HCT116 (cell line): ENCODE measurements at regions not wholly inside any gene's neighbourhood (a gene's known extent, or its start where the extent isn't known, plus 50 kb on each side); places are given as distances from the start of the nearest gene placed in this dataset.

Experiments used
- ATAC-seq: fragments of 200-7000 bp; cut with Tn5 transposase; 2 replicates; pipeline ENCODE4 v1.9.1; 2020; ENCODE audit warnings: mild to moderate bottlenecking, moderate library complexity
- BruUV-seq: library from RNA; stranded (reverse); fragments of 400-500 nt; replicated peaks from 2 replicates; lab custom pipeline; 2021; lab: Mats Ljungman, UMichigan
- CTCF ChIA-PET: fragments of 300-600 bp; sonication (Branson Sonifier 250); formaldehyde crosslinking; loops from one replicate; lab custom pipeline; 2021; ENCODE audit warnings: antibody characterized with exemption; lab: Charles Lee
- POLR2A ChIA-PET: fragments of 300-600, 350-600 bp; sonication (Branson Sonifier 250); formaldehyde crosslinking; loops from one replicate; lab custom pipeline; 2021; ENCODE audit warnings: antibody characterized with exemption; lab: Charles Lee
- RAD21 ChIA-PET, 2 experiments: fragments of 300-600 bp; sonication (Branson Sonifier 250); formaldehyde crosslinking; loops; one replicate each; lab custom pipeline; 2023; ENCODE audit warnings: low total read pairs in 2 of 2; ENCODE audit not compliant: uncharacterized antibody in 2 of 2, unreplicated experiment in 2 of 2, low non-redundant PET in 1 of 2; lab: Charles Lee
- DNase-seq: peaks from one replicate; pipeline ENCODE4 v3.0.0-alpha.2; 2010; ENCODE audit warnings: low read depth, low spot score
- H2AFZ ChIP-seq: fragments of 200-600 bp; shearing (Covaris generic), sonication (generic); 2 replicates; pipeline ENCODE4 v1.6.1; 2017; ENCODE audit warnings: low read depth, mixed run types, mixed read lengths, antibody characterized with exemption, low read length; ENCODE audit not compliant: poor library complexity, severe bottlenecking
- H3K27ac ChIP-seq: 2 replicates; pipeline ENCODE4 v1.5.1; 2012; ENCODE audit warnings: low read depth, low read length
- H3K27me3 ChIP-seq: fragments of 200-600 bp; sonication (generic); 2 replicates; pipeline ENCODE4 v1.6.1; 2016; ENCODE audit warnings: mixed run types, low read length, mixed read lengths; ENCODE audit not compliant: insufficient read depth
- H3K36me3 ChIP-seq, 2 experiments: fragments of 200-500 bp in 1 of 2; fragments of 200-600 bp in 1 of 2; sonication (Bioruptor generic) in 1 of 2; sonication (generic) in 1 of 2; 2 replicates each; pipeline versions ENCODE4 v1.5.1 to v1.6.1; 2014 to 2016; ENCODE audit warnings: low read length in 2 of 2, inconsistent platforms in 1 of 2, mixed read lengths in 1 of 2, mixed run types in 1 of 2; ENCODE audit not compliant: insufficient read depth in 2 of 2, control insufficient read depth in 1 of 2
- H3K4me1 ChIP-seq, 2 experiments: fragments of 200-600 bp in 1 of 2; sonication (generic) in 1 of 2; 2 replicates each; pipeline versions ENCODE4 v1.5.1 to v1.6.1; 2012 to 2017; ENCODE audit warnings: low read length in 2 of 2, inconsistent platforms in 1 of 2, mild to moderate bottlenecking in 1 of 2, mixed read lengths in 1 of 2, mixed run types in 1 of 2, moderate library complexity in 1 of 2; ENCODE audit not compliant: insufficient read depth in 2 of 2, control insufficient read depth in 1 of 2
- H3K4me2 ChIP-seq: fragments of 200-600 bp; sonication (generic); 2 replicates; pipeline ENCODE4 v1.6.1; 2017; ENCODE audit warnings: mixed run types, low read length, mixed read lengths
- H3K4me3 ChIP-seq, 2 experiments: fragments of 200-600 bp in 1 of 2; sonication (generic) in 1 of 2; replicated peaks in 1 of 2; 2 replicates each; pipeline ENCODE4 v1.5.1; 2011 to 2016; ENCODE audit warnings: low read length in 2 of 2, control low read depth in 1 of 2, low read depth in 1 of 2, mild to moderate bottlenecking in 1 of 2, mixed read lengths in 1 of 2, mixed run types in 1 of 2
- H3K79me2 ChIP-seq: fragments of 200-600 bp; sonication (generic); 2 replicates; pipeline ENCODE4 v1.6.1; 2017; ENCODE audit warnings: mild to moderate bottlenecking, mixed run types, low read length, moderate library complexity, mixed read lengths; ENCODE audit not compliant: insufficient read depth
- H3K9ac ChIP-seq: fragments of 200-600 bp; sonication (generic); 2 replicates; pipeline ENCODE4 v1.6.1; 2016; ENCODE audit warnings: low read length, mixed read lengths
- H3K9me2 ChIP-seq: fragments of 200-600 bp; sonication (generic), shearing (Covaris generic); 2 replicates; pipeline ENCODE4 v1.6.1; 2017; ENCODE audit warnings: mixed run types, mild to moderate bottlenecking, moderate library complexity; ENCODE audit not compliant: insufficient read depth
- H3K9me3 ChIP-seq, 2 experiments: fragments of 200-500 bp in 1 of 2; fragments of 200-600 bp in 1 of 2; sonication (Bioruptor generic) in 1 of 2; sonication (generic) in 1 of 2; 2 replicates each; pipeline ENCODE4 v1.6.1; 2014 to 2017; ENCODE audit warnings: low read length in 2 of 2, mixed read lengths in 2 of 2, inconsistent platforms in 1 of 2, low read depth in 1 of 2, mild to moderate bottlenecking in 1 of 2, mixed run types in 1 of 2, moderate library complexity in 1 of 2; ENCODE audit not compliant: control insufficient read depth in 1 of 2, insufficient read depth in 1 of 2
- H4K20me1 ChIP-seq: fragments of 200-600 bp; sonication (generic), shearing (Covaris generic); 2 replicates; pipeline ENCODE4 v1.6.1; 2017; ENCODE audit warnings: mixed run types, mild to moderate bottlenecking, moderate library complexity; ENCODE audit not compliant: insufficient read depth
- CEBPB ChIP-seq: IDR thresholded peaks from 2 replicates; pipeline ENCODE4 v1.6.1; 2012; ENCODE audit warnings: low read depth
- RAD21 ChIP-seq: IDR thresholded peaks from 2 replicates; pipeline ENCODE4 v1.6.1; 2012; ENCODE audit warnings: low read depth, mild to moderate bottlenecking
- SIN3A ChIP-seq: IDR thresholded peaks from 2 replicates; pipeline ENCODE4 v1.6.1; 2012; ENCODE audit warnings: low read depth
- intact Hi-C: fragments of 100-400 bp; cut with micrococcal nuclease; formaldehyde crosslinking; loops from 2 replicates; pipeline ENCODE4 v1.10.0; 2022
- TF ChIP-seq, protein P1 (sequence below): IDR thresholded peaks from 2 replicates; pipeline ENCODE4 v1.6.1; 2011; ENCODE audit warnings: mild to moderate bottlenecking, low read length, moderate library complexity; ENCODE audit not compliant: insufficient replicate concordance; ENCODE audit errors: extremely low read depth
- TF ChIP-seq, protein P2 (sequence below), 3 experiments: fragments of 200-600 bp in 1 of 3; sonication (generic) in 1 of 3; IDR thresholded peaks in 2 of 3; conservative IDR thresholded peaks in 1 of 3; 2 replicates each; pipeline ENCODE4 v1.5.1; 2012 to 2017; ENCODE audit warnings: low read depth in 2 of 3, low read length in 2 of 3, antibody characterized with exemption in 1 of 3, borderline replicate concordance in 1 of 3, control low read depth in 1 of 3, mild to moderate bottlenecking in 1 of 3, mixed read lengths in 1 of 3, mixed run types in 1 of 3, moderate library complexity in 1 of 3; ENCODE audit not compliant: insufficient read depth in 1 of 3

- no peak for ATAC-seq
- RAD21 ChIA-PET = no interaction called here
- no peak overlapping the region for H2AFZ ChIP-seq
- H3K4me1 ChIP-seq = no peaks in the 10 kb centered on the region
- H3K9me2 ChIP-seq = no peaks in the 10 kb centered on the region
- no TSS peak for BruUV-seq
- TF ChIP-seq, protein P1, sequence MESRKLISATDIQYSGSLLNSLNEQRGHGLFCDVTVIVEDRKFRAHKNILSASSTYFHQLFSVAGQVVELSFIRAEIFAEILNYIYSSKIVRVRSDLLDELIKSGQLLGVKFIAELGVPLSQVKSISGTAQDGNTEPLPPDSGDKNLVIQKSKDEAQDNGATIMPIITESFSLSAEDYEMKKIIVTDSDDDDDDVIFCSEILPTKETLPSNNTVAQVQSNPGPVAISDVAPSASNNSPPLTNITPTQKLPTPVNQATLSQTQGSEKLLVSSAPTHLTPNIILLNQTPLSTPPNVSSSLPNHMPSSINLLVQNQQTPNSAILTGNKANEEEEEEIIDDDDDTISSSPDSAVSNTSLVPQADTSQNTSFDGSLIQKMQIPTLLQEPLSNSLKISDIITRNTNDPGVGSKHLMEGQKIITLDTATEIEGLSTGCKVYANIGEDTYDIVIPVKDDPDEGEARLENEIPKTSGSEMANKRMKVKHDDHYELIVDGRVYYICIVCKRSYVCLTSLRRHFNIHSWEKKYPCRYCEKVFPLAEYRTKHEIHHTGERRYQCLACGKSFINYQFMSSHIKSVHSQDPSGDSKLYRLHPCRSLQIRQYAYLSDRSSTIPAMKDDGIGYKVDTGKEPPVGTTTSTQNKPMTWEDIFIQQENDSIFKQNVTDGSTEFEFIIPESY = no peak
- CTCF ChIA-PET = no interaction called here
- no peaks in the 10 kb centered on the region; a peak in 1 of 4 replicates for H3K9me3 ChIP-seq
- H3K4me3 ChIP-seq = no peak overlapping the region
- no peak overlapping the region for H3K27ac ChIP-seq
- no peak overlapping the region for H3K9ac ChIP-seq
- no peaks in the 10 kb centered on the region for H4K20me1 ChIP-seq
- H3K27me3 ChIP-seq = no peaks in the 10 kb centered on the region
- no peaks in the 10 kb centered on the region for H3K79me2 ChIP-seq
- POLR2A ChIA-PET = no interaction called here
- H3K36me3 ChIP-seq = no peaks in the 10 kb centered on the region
- no peak for DNase-seq
- H3K4me2 ChIP-seq = no peak overlapping the region
- intact Hi-C loops = no loop called here
These were observed 371.6 kb upstream of the SLC8A1 start for GRCh38 chr2:40823478-40823877.

GRCh38 chr2:40824278-40824677, 372.4 kb upstream of the SLC8A1 start:
- CTCF ChIA-PET = no interaction called here
- Histone ChIP-seq H3K27ac (no peak overlapping the region), H3K27me3 (no peaks in the 10 kb centered on the region), H2AFZ (no peak overlapping the region), H4K20me1 (no peaks in the 10 kb centered on the region), H3K4me1 (no peaks in the 10 kb centered on the region), H3K4me3 (no peak overlapping the region), H3K36me3 (no peaks in the 10 kb centered on the region), H3K9ac (no peak overlapping the region), H3K9me3 (no peaks in the 10 kb centered on the region; a peak in 1 of 4 replicates), H3K9me2 (no peaks in the 10 kb centered on the region), H3K4me2 (no peak overlapping the region), H3K79me2 (no peaks in the 10 kb centered on the region)
- RAD21 ChIA-PET = no interaction called here
- intact Hi-C loops = no loop called here
- no peak for TF ChIP-seq SIN3A
- TF ChIP-seq CEBPB = no peak
- TF ChIP-seq, protein P2, sequence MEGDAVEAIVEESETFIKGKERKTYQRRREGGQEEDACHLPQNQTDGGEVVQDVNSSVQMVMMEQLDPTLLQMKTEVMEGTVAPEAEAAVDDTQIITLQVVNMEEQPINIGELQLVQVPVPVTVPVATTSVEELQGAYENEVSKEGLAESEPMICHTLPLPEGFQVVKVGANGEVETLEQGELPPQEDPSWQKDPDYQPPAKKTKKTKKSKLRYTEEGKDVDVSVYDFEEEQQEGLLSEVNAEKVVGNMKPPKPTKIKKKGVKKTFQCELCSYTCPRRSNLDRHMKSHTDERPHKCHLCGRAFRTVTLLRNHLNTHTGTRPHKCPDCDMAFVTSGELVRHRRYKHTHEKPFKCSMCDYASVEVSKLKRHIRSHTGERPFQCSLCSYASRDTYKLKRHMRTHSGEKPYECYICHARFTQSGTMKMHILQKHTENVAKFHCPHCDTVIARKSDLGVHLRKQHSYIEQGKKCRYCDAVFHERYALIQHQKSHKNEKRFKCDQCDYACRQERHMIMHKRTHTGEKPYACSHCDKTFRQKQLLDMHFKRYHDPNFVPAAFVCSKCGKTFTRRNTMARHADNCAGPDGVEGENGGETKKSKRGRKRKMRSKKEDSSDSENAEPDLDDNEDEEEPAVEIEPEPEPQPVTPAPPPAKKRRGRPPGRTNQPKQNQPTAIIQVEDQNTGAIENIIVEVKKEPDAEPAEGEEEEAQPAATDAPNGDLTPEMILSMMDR (IDR thresholded peaks at IDR 0.05 in 2 of 3, conservative IDR thresholded peaks at IDR 0.05 in 1 of 3; ENCODE audit: borderline replicate concordance in 1 of 3, insufficient read depth in 1 of 3, low read depth in 2 of 3, low read length in 2 of 3) = no peak
- no peak for TF ChIP-seq RAD21
- ATAC-seq (no peak), DNase-seq (no peak)
- no TSS peak for BruUV-seq
- POLR2A ChIA-PET = no interaction called here
